SW480 (cell line): ENCODE measurements at regions not wholly inside any gene's neighbourhood (a gene's known extent, or its start where the extent isn't known, plus 50 kb on each side); places are given as distances from the start of the nearest gene placed in this dataset.
"Not testable (repeated sequence)": the region's sequence is repeated elsewhere in the genome, so short reads cannot be mapped to it uniquely, and the experiment has no call there.

Experiments
- DNase-seq: peaks from one replicate; pipeline ENCODE4 v3.0.0-alpha.2; 2016; ENCODE audit warnings: low spot score

GRCh38 chr6:105880030-105880492 lies 206.1 kb upstream of the PRDM1 start:
- DNase-seq = no peak

- DNase-seq = no peak
These were observed 207.0 kb upstream of the PRDM1 start for GRCh38 chr6:105879146-105879545.

GRCh38 chr6:105875974-105876640 lies 210.0 kb upstream of the PRDM1 start:
- no peak for DNase-seq

GRCh38 chr6:105874835-105875626 lies 211.1 kb upstream of the PRDM1 start:
- DNase-seq = no peak

- DNase-seq = no peak
These were observed 212.3 kb upstream of the PRDM1 start for GRCh38 chr6:105873799-105874198.

GRCh38 chr6:105873211-105873704 lies 212.9 kb upstream of the PRDM1 start:
- DNase-seq = no peak

GRCh38 chr6:105872249-105872648 lies 213.9 kb upstream of the PRDM1 start:
- DNase-seq = no peak

GRCh38 chr6:105871542-105871941 lies 214.6 kb upstream of the PRDM1 start:
- no peak for DNase-seq

- no peak for DNase-seq
These were observed 216.2 kb upstream of the PRDM1 start for GRCh38 chr6:105869835-105870440.

GRCh38 chr6:105868823-105869460 lies 217.2 kb upstream of the PRDM1 start:
- no peak for DNase-seq

GRCh38 chr6:105867821-105868220 lies 218.3 kb upstream of the PRDM1 start:
- no peak for DNase-seq

- no peak for DNase-seq
These were observed 218.9 kb upstream of the PRDM1 start for GRCh38 chr6:105867277-105867676.

- DNase-seq = no peak
These were observed 223.1 kb upstream of the PRDM1 start for GRCh38 chr6:105862936-105863607.

GRCh38 chr6:105860927-105861326 lies 225.2 kb upstream of the PRDM1 start:
- not testable (repeated sequence) for DNase-seq

GRCh38 chr6:105859457-105859856 lies 226.7 kb upstream of the PRDM1 start:
- no peak for DNase-seq

- not testable (repeated sequence) for DNase-seq
These were observed 227.5 kb upstream of the PRDM1 start for GRCh38 chr6:105858639-105859038.

- DNase-seq = no peak
These were observed 230.7 kb upstream of the PRDM1 start for GRCh38 chr6:105855433-105855832.

GRCh38 chr6:105853979-105854378 lies 232.2 kb upstream of the PRDM1 start:
- DNase-seq = not testable (repeated sequence)

- DNase-seq = no peak
These were observed 234.5 kb upstream of the PRDM1 start for GRCh38 chr6:105851606-105852005.

- DNase-seq = no peak
These were observed 235.0 kb upstream of the PRDM1 start for GRCh38 chr6:105851113-105851580.

GRCh38 chr6:105850261-105851112 lies 235.6 kb upstream of the PRDM1 start:
- no peak for DNase-seq
